GM12878 (cell line): ENCODE measurements at regions not wholly inside any gene's neighbourhood (a gene's known extent, or its start where the extent isn't known, plus 50 kb on each side); places are given as distances from the start of the nearest gene placed in this dataset.

ENCODE experiments used
- ATAC-seq: fragments of 200-7000 bp; cut with Tn5 transposase; 3 replicates; pipeline ENCODE4 v1.9.1; 2020; ENCODE audit warnings: mild to moderate bottlenecking, moderate library complexity
- BruUV-seq: library from RNA; stranded (reverse); fragments of 400-500 nt; replicated peaks from 2 replicates; lab custom pipeline; 2021; lab: Mats Ljungman, UMichigan
- CTCF ChIA-PET: fragments of 300-600 bp; sonication (Branson Sonifier 250); formaldehyde crosslinking; extraction: SDS; loops from one replicate; lab custom pipeline; 2021; ENCODE audit warnings: inconsistent platforms; lab: Yijun Ruan, JAX
- POLR2A ChIA-PET: fragments of 350-600 bp; formaldehyde crosslinking; extraction: SDS; loops from one replicate; lab custom pipeline; 2021; ENCODE audit warnings: inconsistent platforms; lab: Charles Lee
- RAD21 ChIA-PET: fragments of 300-600 bp; sonication (Branson Sonifier 250); formaldehyde crosslinking; loops from one replicate; lab custom pipeline; 2023; ENCODE audit warnings: antibody characterized with exemption; ENCODE audit not compliant: unreplicated experiment; lab: Charles Lee
- SMC1A ChIA-PET: fragments of 300-600 bp; sonication (Branson Sonifier 250); formaldehyde crosslinking; loops from one replicate; lab custom pipeline; 2023; ENCODE audit not compliant: unreplicated experiment, uncharacterized antibody; lab: Charles Lee
- DNase-seq: peaks from one replicate; pipeline ENCODE4 v3.0.0-alpha.2; 2011; ENCODE audit warnings: low read depth, low spot score
- FAIRE-seq: peaks from 3 replicates; lab custom pipeline; 2011; peaks lifted over from hg19 to GRCh38; lab: Jason Lieb, UNC
- H2AFZ ChIP-seq: 2 replicates; pipeline ENCODE4 v1.6.0; 2011; ENCODE audit warnings: low read depth, low read length, control low read depth; ENCODE audit not compliant: control insufficient read depth
- H3K27ac ChIP-seq: 2 replicates; pipeline ENCODE4 v1.5.1; 2011; ENCODE audit warnings: control low read depth; ENCODE audit not compliant: control insufficient read depth, insufficient read depth
- H3K27me3 ChIP-seq, 2 experiments: replicated peaks in 1 of 2; 2 replicates each; pipeline versions ENCODE4 v1.6.0 to v1.6.1; 2011; ENCODE audit warnings: low read length in 1 of 2; ENCODE audit not compliant: control insufficient read depth in 2 of 2, insufficient read depth in 2 of 2
- H3K36me3 ChIP-seq, 2 experiments: 2 replicates each; pipeline ENCODE4 v1.5.1; 2011; ENCODE audit warnings: low read length in 1 of 2; ENCODE audit not compliant: control insufficient read depth in 2 of 2, insufficient read depth in 2 of 2
- H3K4me1 ChIP-seq: 2 replicates; pipeline ENCODE4 v1.6.1; 2011; ENCODE audit warnings: mild to moderate bottlenecking, low read length, moderate library complexity, mixed read lengths; ENCODE audit not compliant: control insufficient read depth, insufficient read depth
- H3K4me2 ChIP-seq: 2 replicates; pipeline ENCODE4 v1.6.0; 2011; ENCODE audit warnings: control low read depth; ENCODE audit not compliant: control insufficient read depth, insufficient read depth
- H3K4me3 ChIP-seq: fragments of 200-600 bp; sonication (generic); 2 replicates; pipeline ENCODE4 v1.5.1; 2016
- H3K79me2 ChIP-seq: 2 replicates; pipeline ENCODE4 v1.6.0; 2011; ENCODE audit warnings: low read length; ENCODE audit not compliant: control insufficient read depth, insufficient read depth
- H3K9ac ChIP-seq: 2 replicates; pipeline ENCODE4 v1.8.0; 2011; ENCODE audit warnings: low read length, control low read depth, mixed read lengths; ENCODE audit not compliant: control insufficient read depth, insufficient read depth
- H3K9me3 ChIP-seq: replicated peaks from 3 replicates; pipeline ENCODE4 v1.5.1; 2011; ENCODE audit warnings: mild to moderate bottlenecking, low read length; ENCODE audit not compliant: control insufficient read depth, insufficient read depth
- H4K20me1 ChIP-seq: 2 replicates; pipeline ENCODE4 v1.6.0; 2011; ENCODE audit not compliant: control insufficient read depth, insufficient read depth
- BMI1 ChIP-seq: fragments of 450-650 bp; IDR thresholded peaks from 2 replicates; pipeline ENCODE4 v1.6.1; 2016; ENCODE audit warnings: mild to moderate bottlenecking, moderate library complexity, borderline replicate concordance
- CBFB ChIP-seq: IDR thresholded peaks from 2 replicates; pipeline ENCODE4 v1.6.1; 2016; ENCODE audit warnings: antibody characterized with exemption, low read depth
- CTCF ChIP-seq, 3 experiments: IDR thresholded peaks in 2 of 3; conservative IDR thresholded peaks in 1 of 3; 2 replicates each; pipeline ENCODE4 v1.5.1; 2011; ENCODE audit warnings: low read depth in 3 of 3, low read length in 3 of 3, mild to moderate bottlenecking in 3 of 3, control low read depth in 2 of 3, moderate library complexity in 2 of 3, inconsistent platforms in 1 of 3, mixed read lengths in 1 of 3; ENCODE audit not compliant: control insufficient read depth in 2 of 3, insufficient read depth in 1 of 3; ENCODE audit errors: extremely low read depth in 1 of 3
- TBL1XR1 ChIP-seq: IDR thresholded peaks from 2 replicates; pipeline ENCODE4 v1.6.1; 2012; ENCODE audit warnings: low read depth, low read length, improper control_type of control experiment
- WGBS: methylation state at CpG from one replicate; pipeline ENCODE4 v1.1.6; 2016; ENCODE audit warnings: low lambda C conversion rate; ENCODE audit not compliant: insufficient replicate concordance, insufficient coverage; ENCODE audit errors: missing lambda C conversion rate; 5-methylcytosine and 5-hydroxymethylcytosine counted together
- in situ Hi-C: fragments of 300-500 bp; cut with MboI; formaldehyde crosslinking; loops from 9 replicates; pipeline ENCODE4 v1.14.3; 2018; ENCODE audit warnings: mixed read lengths
- intact Hi-C: fragments of 100-400 bp; cut with micrococcal nuclease; formaldehyde crosslinking; loops from one replicate; pipeline ENCODE4 v1.14.2; 2022; ENCODE audit not compliant: unreplicated experiment

DNA sequence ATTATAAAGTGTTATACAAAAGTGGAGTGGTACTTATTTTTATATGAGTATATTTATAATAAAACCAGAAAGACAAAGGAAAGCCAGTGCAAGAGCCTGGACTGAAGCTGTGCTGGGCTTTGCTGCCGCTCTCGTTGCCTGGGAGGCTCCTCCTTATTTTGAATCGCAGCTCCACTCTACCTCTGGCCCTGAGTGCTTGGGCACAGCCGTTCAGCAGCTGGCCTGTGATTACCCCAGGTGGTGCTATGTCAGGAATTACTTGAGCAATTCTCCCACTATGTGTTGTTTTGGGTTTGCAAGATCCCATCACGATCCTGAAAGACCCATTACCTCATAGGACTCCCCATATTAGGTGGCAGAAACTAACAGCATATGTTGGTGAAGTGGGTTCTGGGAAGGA is 53.0 kb upstream of the LCLAT1 start:
- ChIA-PET CTCF (no interaction called here), SMC1A (interaction anchor here (1.0 to 1.2 kb wide), 2 partner anchors 10 to 19 kb away, joined by 3 to 4 read pairs; no protein-coding TSS in a partner anchor), POLR2A (no interaction called here), RAD21 (no interaction called here)
- no peak for FAIRE-seq
- no peak for ATAC-seq
- no peak for TF ChIP-seq BMI1
- no peak for TF ChIP-seq CBFB
- no peak for TF ChIP-seq TBL1XR1
- no peak for TF ChIP-seq CTCF (IDR thresholded peaks at IDR 0.05 in 2 of 3, conservative IDR thresholded peaks at IDR 0.05 in 1 of 3; ENCODE audit: control insufficient read depth in 2 of 3, extremely low read depth in 1 of 3, insufficient read depth in 1 of 3, low read depth in 3 of 3, low read length in 3 of 3)
- Histone ChIP-seq H3K9me3 (no peaks in the 10 kb centered on the region), H2AFZ (no peak overlapping the region), H3K4me1 (no peaks in the 10 kb centered on the region), H3K4me3 (no peak overlapping the region), H3K4me2 (no peak overlapping the region), H3K27me3 (no peaks in the 10 kb centered on the region), H3K27ac (no peak overlapping the region), H3K36me3 (no peaks in the 10 kb centered on the region), H3K9ac (no peak overlapping the region), H3K79me2 (no peaks in the 10 kb centered on the region), H4K20me1 (no peaks in the 10 kb centered on the region)
- BruUV-seq = no TSS peak
- intact Hi-C loops = no loop called here
- in situ Hi-C loops = no loop called here
- DNase-seq = no peak
- 61% methylated on average over 5 of the region's 5 CpGs for WGBS
